ENCODE measurements at regions not wholly inside any gene's neighbourhood (a gene's known extent, or its start where the extent isn't known, plus 50 kb on each side); places are given as distances from the start of the nearest gene placed in this dataset.
A peak's percentile ranks its signal among the peaks of the same experiment; 100 is the strongest.

- Histone ChIP-seq H3K27me3 (ENCODE audit: insufficient read depth, low read depth, severe bottlenecking) (no peaks in the 10 kb centered on the region), H3K36me3 (no peaks in the 10 kb centered on the region), H3K27ac (no peak overlapping the region), H3K4me3 (ENCODE audit: low read depth, low read length) (no peak overlapping the region), H3K9me3 (ENCODE audit: severe bottlenecking) (no peaks in the 10 kb centered on the region)
- TF ChIP-seq CTCF (IDR thresholded peaks at IDR 0.05; ENCODE audit: low read depth, low read length): no peak
- no peak for DNase-seq
These were observed 90.5 kb upstream of the ARHGAP32 start for GRCh38 chr11:129282634-129283033.

GRCh38 chr11:129281471-129282415 lies 89.6 kb upstream of the ARHGAP32 start:
- Histone ChIP-seq H3K4me3 (ENCODE audit: low read depth, low read length) (no peak overlapping the region), H3K27me3 (ENCODE audit: insufficient read depth, low read depth, severe bottlenecking) (no peaks in the 10 kb centered on the region), H3K9me3 (ENCODE audit: severe bottlenecking) (no peaks in the 10 kb centered on the region), H3K36me3 (no peaks in the 10 kb centered on the region), H3K27ac (no peak overlapping the region)
- no peak for TF ChIP-seq CTCF (IDR thresholded peaks at IDR 0.05; ENCODE audit: low read depth, low read length)
- no peak for DNase-seq

- no peak for DNase-seq
- no peaks in the 10 kb centered on the region for H3K27me3 ChIP-seq (ENCODE audit: insufficient read depth, low read depth, severe bottlenecking)
- peak overlapping the region; percentile 42 for H3K27ac ChIP-seq
- no peaks in the 10 kb centered on the region for H3K9me3 ChIP-seq (ENCODE audit: severe bottlenecking)
- H3K4me3 ChIP-seq (ENCODE audit: low read depth, low read length): peak overlapping the region; percentile 65
- no peak for TF ChIP-seq CTCF (IDR thresholded peaks at IDR 0.05; ENCODE audit: low read depth, low read length)
- H3K36me3 ChIP-seq: no peaks in the 10 kb centered on the region
These were observed 88.1 kb upstream of the ARHGAP32 start for GRCh38 chr11:129280027-129280811.

- peak; percentile 86 for DNase-seq
- peak overlapping the region; percentile 42 for H3K27ac ChIP-seq
- H3K4me3 ChIP-seq (ENCODE audit: low read depth, low read length): peak overlapping the region; percentile 65
- TF ChIP-seq CTCF (IDR thresholded peaks at IDR 0.05; ENCODE audit: low read depth, low read length): 0 out of 2 replicates have a peak, but pooled peaks have one; percentile 13
- no peaks in the 10 kb centered on the region for H3K36me3 ChIP-seq
- no peaks in the 10 kb centered on the region for H3K27me3 ChIP-seq (ENCODE audit: insufficient read depth, low read depth, severe bottlenecking)
- H3K9me3 ChIP-seq (ENCODE audit: severe bottlenecking): no peaks in the 10 kb centered on the region
These were observed 87.4 kb upstream of the ARHGAP32 start for GRCh38 chr11:129279326-129280026.

GRCh38 chr11:129278586-129279319 lies 86.6 kb upstream of the ARHGAP32 start:
- Histone ChIP-seq H3K9me3 (ENCODE audit: severe bottlenecking) (no peaks in the 10 kb centered on the region), H3K36me3 (no peaks in the 10 kb centered on the region), H3K27me3 (ENCODE audit: insufficient read depth, low read depth, severe bottlenecking) (no peaks in the 10 kb centered on the region), H3K4me3 (ENCODE audit: low read depth, low read length) (peak overlapping the region; percentile 71), H3K27ac (peak overlapping the region; percentile 26)
- 0 out of 2 replicates have a peak, but pooled peaks have one; percentile 14 for TF ChIP-seq CTCF (IDR thresholded peaks at IDR 0.05; ENCODE audit: low read depth, low read length)
- DNase-seq: peak; percentile 13

All from WERI-Rb-1 (cell line).